Activated T-cell treated with anti-CD3 and anti-CD28 coated beads for 1 hour (primary cell): ENCODE measurements at regions not wholly inside any gene's neighbourhood (a gene's known extent, or its start where the extent isn't known, plus 50 kb on each side); places are given as distances from the start of the nearest gene placed in this dataset.
"Not testable (repeated sequence)": the region's sequence is repeated elsewhere in the genome, so short reads cannot be mapped to it uniquely, and the experiment has no call there.

Source experiments
- DNase-seq: peaks from one replicate; pipeline ENCODE4 v3.0.0-alpha.2; 2020; ENCODE audit warnings: low read depth

DNA sequence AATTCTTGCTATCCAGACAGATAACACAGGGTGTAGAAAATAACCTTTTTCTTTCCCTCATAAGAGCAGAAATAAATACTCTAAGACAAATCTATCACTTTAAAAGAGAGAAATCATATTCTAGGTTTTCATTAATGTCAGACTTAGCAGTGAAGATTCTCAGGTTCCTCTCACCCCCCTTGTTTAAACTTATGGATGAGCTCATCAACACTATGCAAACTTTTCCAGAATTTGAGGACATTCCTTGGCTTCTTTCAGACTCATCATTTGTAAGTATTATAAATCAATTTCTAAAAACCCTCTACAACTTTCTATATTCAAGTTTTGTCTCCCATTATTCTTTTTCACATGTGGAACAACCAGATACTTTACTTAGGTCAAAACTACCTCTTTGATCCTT, 374.9 kb upstream of the TRPC7 start:
- DNase-seq, result no peak

DNA sequence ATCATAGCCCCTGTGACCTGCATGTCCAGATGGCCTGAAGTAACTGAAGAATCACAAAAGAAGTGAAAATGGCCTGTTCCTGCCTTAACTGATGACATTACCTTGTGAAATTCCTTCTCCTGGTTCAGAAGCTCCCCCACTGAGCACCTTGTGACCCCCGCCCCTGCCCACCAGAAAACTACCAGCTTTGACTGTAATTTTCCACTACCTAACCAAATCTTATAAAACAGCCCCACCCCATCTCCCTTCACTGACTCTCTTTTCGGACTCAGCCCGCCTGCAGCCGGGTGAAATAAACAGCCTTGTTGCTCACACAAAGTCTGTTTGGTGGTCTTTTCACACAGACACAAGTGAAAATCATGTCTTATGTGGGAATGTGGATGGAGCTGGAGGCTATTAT, 373.9 kb upstream of the TRPC7 start:
- not testable (repeated sequence) for DNase-seq

DNA sequence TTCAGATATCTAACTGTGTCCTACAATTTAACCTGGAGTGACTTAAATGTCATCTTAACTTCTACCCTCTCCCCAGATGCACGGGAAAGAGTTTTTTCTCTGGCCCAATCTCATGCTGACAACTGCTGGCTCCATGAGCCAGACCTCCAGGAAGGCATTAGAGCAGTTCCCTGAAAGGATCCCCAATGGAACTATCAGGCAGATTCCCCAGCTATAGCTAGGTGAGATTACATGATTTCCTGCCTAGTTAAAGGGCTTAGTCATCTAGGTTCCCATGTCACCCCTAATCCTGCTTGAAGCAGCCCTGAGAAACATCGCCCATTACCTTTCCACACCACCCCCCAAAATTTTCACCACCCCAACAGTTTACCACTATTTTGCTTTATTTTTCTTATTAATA, 373.5 kb upstream of the TRPC7 start:
- no peak for DNase-seq

DNA sequence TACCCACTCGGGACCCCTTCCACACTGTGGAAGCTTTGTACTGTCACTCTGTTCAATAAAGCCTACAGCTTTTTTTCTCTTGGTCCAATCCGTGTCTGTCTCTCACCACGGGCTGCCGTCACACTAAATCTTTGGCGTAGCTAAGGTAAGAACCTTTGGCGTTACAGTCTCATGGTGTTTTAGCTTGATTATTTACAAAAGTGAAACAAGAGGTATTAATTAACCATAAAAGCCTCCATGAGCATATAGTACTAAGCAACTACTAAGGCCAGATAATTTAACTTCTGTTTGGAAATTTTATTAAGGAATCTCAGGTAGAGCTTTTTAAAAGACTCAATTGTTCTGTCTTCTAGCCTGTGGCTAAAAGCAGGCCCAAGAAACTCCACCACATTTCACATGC, 370.7 kb upstream of the TRPC7 start:
- no peak for DNase-seq

DNA sequence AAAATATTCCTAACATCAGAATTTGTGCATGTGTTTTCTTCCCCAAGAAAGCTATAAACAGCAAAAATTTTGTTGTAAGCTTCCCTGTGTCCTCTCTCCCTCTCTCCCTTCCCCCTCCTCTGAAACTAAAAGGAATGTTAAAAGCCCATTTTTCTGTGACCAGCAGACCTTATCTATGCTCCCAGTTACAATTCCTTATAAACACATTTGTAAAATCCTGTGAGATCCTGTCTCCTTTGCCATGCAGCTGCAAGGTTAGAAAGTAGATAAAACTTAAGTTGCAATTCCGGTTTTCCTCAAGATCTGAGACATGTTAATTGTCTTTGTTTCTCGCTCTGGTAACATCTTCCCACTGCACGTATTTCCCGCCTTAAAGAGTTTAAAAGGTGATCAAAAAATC, 370.3 kb upstream of the TRPC7 start:
- DNase-seq, result not testable (repeated sequence)

DNA sequence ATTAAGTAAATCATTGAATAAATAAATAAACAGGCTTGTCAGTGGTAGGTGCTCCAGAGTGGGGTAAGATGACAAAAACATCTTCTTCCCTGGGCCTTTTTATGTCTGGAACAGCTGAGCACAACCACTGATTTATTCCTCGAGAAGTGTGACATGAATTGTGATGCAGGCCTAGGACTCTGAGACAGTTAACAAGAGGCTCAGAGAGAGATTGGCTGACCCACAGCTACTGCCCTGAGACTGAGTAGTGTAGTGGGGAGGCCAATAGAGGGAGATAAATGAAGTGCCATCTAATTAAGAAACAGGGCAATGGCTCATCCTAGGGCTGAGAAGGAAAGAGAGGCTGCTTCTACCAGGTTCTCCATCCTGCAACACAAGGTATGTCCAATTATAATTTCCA, 369.3 kb upstream of the TRPC7 start:
- no peak for DNase-seq

DNA sequence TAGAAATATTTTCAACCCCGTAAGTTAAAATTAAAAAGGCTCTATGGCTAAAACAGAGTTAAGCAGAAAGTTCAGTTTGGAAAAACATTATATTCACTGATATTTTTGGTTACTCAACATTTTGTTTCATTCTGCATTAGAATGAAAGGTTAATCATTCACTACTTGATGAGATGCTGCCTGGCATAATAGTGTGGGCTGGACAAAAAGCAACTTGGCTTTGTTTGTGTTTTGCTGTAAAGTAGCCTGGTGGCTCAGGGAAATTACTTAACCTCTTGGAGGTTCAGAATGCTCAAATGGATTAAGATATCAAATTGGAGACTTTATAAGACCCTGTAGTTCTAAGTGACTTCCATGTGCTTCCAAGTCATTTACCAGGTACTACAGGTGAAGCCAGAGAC, 367.4 kb upstream of the TRPC7 start:
- no peak for DNase-seq

DNA sequence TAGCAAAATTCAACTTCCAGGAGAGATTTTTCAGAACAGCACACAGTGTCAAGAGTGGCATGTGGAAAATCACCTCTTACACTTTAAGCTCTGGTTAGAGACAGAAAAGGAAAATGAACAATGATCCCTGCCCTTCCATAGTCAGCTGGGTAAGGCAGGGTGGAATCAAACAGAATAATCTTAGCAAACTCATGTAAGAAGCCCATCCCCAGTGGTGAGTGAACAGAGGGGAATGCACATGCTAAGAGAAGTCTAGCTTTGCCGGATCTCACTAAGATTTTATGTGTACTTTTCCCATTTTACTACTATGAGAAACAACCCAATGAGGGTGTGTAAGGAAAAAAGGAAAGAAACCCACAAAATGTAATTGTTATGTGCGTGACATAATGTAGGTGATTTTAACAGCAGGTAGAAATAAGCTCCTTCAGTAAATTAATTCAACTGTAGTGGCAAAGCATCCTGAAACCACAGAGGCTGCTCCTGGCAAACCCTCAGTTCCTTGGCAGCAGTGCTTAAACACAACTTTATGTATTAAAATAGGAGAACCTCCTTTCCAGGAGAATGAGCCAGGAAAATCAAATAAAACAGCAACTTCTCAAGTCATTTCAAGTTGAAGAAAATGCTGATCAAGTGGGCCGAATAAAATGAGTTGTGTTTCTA, 366.0 kb upstream of the TRPC7 start:
- DNase-seq, result no peak

DNA sequence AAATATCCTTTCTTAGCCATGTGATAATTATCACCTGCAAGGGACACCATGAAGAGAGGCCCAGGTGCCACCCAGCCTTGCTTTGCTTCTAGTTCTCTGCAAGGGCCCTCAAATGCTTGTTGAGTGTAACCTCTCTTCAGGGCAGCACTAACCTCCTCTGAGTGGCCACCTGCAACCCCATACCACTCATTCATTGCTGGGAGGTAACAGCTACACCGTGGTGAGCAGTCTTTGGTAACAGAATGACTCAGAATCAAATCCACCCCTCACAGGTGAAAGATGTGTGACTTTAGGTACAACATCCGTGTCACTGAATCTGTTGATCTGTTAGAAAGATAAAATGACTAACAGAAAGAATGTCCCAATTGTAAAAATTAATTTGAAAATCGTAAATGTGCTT, 365.1 kb upstream of the TRPC7 start:
- no peak for DNase-seq

DNA sequence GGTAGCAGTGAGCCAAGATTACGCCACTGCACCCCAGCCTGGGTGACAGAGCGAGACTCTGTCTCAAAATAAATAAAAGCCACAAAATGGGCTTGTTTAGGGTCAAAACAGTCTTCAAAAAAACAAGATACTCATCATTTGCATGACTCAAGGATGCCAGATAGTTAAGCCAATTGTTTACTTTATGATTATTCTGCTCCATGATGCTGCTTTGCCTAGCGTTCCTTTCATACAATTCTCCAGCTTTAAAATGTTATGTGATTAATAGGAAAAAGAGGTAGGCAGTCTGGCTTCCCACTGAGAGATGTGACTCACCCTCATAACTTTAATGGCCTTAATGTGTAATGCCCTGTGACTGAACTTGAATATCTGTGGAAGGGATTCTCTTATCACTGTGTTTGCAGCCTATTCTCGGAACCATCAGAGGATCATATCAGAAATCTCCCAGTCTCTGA, 364.6 kb upstream of the TRPC7 start:
- DNase-seq, result no peak

DNA sequence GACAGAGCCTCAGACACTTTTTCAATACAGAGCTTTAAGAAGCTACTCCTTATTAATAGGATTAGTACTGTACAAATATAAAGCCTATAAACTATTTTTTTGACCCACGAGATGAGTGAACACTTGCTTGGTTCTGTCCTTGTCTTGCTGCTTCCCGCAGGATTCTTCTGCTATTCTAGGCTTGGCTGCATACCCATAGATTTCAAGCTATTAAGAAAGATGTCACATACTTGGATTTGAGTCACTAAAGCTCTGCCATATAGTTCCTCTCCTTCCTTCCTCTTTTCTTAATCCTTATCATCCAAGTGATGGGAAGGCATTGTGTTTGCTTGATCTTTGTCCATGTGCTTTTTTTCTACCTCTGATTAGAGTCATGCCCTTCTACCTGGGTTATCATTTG, 361.2 kb upstream of the TRPC7 start:
- DNase-seq, result no peak

DNA sequence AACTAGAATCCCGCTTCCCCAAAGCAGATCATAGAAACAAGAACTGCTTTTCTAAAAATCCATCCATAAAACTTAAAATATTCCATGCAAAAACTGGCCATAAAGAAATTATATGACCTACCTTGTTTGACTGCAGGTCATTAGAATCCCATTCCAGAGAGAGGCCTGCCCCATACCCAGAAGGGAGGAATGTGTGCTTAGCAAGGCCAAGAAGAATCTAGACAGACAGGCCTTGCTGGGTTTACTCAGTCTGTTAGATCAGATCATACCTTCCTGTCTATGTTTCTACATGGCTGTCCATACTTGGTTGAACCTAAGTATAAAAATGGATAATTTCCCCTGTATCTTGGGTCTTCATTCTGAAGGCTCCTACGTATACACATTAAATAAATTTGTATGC, 358.8 kb upstream of the TRPC7 start:
- no peak for DNase-seq

DNA sequence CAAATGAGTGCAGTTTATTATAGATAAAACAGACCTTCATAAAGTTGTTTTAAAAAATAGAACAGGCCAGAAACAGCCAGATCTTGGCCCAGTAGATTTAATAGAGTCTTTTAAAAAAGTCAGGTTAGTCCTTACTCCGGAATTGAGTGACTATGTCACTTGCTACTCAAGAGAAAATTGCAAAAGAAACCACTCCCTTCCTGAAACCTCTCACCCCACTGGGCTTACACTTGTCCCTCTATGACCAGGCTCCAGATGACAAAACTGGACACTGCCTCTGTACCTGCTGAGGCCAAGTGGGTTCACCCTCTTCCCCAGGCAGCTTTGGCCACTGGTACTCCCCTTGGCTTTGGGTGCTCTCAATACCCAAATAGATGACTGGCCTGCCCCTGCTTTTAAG, 357.2 kb upstream of the TRPC7 start:
- no peak for DNase-seq

DNA sequence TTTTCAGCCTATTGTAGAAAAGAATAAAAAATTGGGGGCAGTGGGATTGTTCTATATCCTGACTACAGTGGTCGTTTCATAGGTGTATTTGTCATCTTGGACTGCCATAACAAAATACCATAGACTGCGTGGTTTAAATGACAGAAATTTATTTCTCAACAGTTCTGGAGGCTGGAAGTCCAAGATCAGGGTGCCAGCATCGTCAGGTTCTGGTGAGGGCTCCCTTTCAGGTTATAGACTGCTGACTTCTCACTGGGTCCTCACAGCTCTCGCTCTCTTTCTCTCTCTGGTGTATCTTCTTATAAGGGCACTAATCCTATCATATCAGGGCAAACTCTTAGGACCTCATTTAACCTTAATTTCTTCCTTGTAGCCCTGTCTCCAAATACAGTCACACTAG, 356.7 kb upstream of the TRPC7 start:
- DNase-seq, result no peak

DNA sequence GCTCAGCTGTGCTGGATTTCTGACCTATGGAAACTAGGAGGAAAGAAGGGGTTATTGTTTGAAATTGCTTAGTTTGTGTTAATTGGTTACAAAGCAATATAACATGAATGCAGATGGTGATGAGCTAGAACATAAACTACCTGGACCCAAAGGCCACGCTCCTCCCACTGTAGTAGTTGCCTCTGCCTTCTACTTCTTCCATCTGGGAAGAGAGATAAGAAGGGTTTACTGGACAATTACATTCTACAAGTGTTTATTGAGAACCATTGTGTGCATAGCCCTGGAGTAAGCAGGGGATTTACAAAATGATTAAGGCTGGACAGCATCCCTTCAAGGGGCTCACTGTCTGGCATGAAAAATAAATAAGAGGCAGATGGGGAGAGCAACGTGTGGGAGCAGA, 355.3 kb upstream of the TRPC7 start:
- DNase-seq, result no peak

DNA sequence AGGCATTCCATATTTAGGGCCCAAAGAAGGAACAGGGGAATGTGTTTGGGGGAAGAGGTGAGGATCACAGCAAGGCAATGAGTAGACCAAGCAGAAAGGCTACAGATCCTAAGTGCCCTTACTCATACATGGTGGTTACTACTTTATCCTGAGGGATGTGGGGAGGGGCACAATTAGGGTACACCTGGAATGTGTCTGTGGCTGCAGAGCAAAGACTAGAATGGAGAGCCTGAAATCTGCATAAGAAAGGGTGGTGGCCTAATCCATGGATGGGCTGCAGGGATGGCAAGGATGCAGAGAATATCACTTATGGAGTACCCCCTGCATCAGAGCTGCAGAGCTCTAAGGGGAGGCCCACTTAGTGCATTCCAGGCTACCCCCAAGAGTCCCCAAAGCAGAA, 352.6 kb upstream of the TRPC7 start:
- no peak for DNase-seq

DNA sequence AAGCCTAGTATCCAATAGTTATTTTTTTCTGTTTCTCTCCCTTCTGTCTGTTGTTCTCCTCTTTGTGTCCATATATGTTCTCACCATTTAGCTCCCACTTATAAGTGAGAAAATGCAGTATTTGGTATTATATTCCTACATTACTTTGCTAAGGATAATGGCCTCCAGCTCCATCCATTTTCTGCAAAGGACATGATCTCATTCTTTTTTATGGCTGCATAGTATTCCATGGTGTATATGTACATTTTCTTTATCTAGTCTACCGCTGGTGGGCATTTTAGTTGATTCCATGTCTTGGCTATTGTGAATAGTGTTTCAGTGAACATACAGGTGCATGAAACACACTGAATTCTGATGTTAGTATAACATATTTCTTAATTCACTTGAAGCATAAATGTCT, 348.9 kb upstream of the TRPC7 start:
- no peak for DNase-seq

DNA sequence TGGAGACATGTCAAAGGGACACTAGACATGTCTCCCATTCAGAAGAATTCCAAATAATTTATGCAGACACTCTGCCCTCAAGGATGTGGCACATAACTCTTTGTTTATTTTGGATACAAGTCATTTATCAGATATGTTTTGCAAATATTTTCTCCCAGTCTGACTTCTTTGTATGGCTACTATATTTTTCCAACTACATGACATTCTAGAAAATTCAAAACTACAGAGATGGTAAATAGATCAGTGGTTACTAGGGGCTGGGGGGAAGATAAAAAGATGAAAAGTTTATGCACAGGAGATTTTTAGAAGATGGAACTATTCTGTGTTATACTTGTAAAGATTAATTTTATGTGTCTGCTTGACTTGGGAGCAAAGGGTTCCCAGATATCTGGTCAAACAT, 347.3 kb upstream of the TRPC7 start:
- DNase-seq, result no peak

DNA sequence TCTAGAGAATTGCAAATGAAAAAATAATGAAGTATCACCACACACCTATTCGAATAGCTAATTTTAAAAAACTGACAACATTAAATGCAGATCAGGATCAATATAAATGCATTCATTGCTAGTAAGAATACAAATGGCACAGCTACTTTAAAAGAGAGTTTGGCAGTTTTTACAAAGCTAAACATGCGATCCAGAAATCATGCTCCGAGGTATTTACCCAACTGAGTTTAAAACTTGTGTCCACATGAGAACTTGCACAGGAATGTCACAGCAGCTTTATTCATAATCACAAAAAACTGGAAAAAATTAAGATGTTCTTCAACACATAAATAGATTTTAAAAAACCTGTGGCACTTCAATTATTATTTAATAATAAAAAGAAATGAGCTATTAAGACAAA, 345.5 kb upstream of the TRPC7 start:
- DNase-seq, result no peak

DNA sequence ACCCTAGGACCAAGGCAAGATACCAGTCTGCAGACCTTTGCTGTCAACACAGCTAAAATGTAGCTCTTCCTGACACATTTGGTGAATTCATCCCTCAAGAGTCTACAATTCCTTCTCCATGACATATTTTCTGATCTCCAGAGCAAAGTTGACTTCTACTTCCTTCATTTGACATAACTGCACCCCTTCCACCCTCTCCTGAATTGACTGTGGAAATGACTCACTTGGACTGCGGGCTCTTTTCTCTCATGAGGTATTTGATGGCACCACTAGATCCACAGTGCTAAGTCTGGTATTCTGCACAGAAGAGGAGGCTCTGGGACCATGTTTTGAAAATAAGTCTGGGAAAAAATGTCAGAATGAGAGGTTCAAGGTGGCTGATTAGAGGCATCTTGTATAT, 338.4 kb upstream of the TRPC7 start:
- DNase-seq, result no peak

DNA sequence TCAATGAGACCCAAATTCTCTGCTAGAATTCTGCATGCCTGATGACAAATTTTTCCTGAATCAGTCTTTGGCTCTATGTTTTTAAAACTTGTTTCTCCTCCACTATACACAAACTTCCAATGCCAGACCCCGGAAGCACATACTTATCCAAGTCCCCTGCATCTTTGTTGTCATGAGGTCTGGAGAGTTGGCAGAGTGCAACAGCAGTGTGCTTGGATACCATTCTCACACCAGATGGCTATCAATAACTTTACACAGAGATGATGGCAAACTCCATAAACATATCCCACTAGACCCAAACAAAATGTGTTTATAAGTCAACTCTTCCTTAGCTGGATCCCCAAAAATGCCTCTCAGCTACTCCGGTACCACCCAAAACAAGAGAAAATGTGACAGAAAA, 337.7 kb upstream of the TRPC7 start:
- no peak for DNase-seq

DNA sequence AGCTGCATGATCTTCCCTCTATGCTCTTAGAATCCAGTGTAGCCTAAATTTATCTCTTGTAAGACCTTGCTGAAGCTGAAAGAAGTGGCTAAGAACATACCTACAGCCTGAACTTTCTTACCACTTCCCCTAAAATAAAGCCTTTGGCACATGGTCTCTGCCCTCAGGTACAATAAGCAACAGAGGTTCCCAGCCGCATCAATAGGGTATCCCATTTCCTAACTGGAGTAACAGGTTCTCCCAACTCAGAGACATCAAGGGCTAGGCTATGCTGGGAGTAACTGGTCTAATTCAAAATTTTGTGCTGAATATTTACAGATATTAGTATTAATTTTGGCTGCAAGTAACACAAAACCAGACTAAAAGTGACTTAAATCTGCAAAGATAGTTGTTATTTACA, 335.8 kb upstream of the TRPC7 start:
- no peak for DNase-seq

DNA sequence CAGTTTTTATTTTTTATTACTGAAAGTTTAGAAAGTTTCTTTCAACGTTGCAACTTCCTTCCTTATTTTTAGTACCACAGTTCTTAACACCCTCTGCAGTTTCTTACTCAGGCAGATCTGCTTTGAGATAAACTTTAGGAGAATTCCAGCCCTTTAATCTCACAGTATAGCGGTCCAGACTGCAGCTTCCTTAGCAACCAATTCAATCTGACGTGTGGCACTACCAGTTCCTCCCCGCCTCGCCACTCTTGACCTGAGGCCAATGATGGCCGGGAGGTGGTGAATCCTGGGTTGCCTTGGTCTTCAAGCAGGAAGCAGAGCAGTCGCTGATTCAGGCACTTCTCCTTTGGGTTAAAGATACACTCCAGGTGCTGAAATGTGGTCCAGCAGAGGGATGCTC, 334.3 kb upstream of the TRPC7 start:
- no peak for DNase-seq

DNA sequence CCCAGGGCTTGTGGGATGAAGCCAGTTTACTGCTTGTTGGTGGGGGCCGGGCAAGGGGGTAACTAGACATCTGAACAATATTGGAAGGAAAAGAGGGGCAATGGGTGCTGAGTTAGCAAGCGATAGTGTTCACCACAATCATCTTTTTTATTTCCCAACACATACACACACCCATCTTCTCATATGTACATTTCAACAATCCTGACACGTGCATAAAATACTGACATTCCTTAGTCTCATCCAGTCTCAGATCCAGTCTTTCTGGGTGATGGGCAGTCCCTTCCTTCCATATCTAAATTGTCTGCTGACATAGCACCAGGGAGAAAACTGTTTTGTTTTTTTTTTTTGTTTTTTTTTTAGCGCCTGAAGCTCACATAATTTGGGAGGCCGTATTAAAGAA, 333.6 kb upstream of the TRPC7 start:
- DNase-seq, result no peak

DNA sequence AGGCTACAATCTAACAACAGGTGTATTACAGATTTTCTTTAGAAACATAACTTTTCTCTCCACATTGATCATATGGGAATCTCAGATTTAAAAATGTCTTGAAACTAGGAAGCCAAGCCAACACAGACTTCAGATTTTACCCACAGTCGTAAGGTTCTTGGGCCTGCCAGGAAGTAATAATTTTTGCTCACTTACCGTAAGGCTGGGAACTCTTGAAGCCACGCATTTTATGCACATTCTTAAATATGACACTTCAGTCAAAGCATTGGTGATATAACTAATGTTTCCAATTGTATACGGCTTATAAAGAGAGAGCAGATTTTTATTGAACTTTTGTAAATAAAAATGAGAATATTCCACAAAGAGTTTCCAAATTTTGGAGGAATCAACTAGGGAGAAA, 328.9 kb upstream of the TRPC7 start:
- DNase-seq, result no peak
